Nephron (organoid): ENCODE measurements at regions not wholly inside any gene's neighbourhood (a gene's known extent, or its start where the extent isn't known, plus 50 kb on each side); places are given as distances from the start of the nearest gene placed in this dataset.
A peak's percentile ranks its signal among the peaks of the same experiment; 100 is the strongest.

Experiments
- H3K27ac Mint-ChIP-seq, 3 experiments: 2 replicates each; pipeline ENCODE4 v1.8.0; 2020; ENCODE audit warnings: mixed read lengths in 3 of 3, mild to moderate bottlenecking in 2 of 3, moderate library complexity in 1 of 3
- H3K27me3 Mint-ChIP-seq: 2 replicates; pipeline ENCODE4 v1.8.0; 2021; ENCODE audit warnings: low read depth, mild to moderate bottlenecking, moderate library complexity, mixed read lengths
- H3K36me3 Mint-ChIP-seq: 2 replicates; pipeline ENCODE4 v1.8.0; 2020; ENCODE audit warnings: low read depth, mixed read lengths
- H3K4me1 Mint-ChIP-seq: 2 replicates; pipeline ENCODE4 v1.8.0; 2020; ENCODE audit warnings: mixed read lengths
- H3K4me3 Mint-ChIP-seq, 3 experiments: 2 replicates each; pipeline ENCODE4 v1.8.0; 2020; ENCODE audit warnings: mild to moderate bottlenecking in 3 of 3, mixed read lengths in 3 of 3, moderate library complexity in 2 of 3
- H3K9me3 Mint-ChIP-seq: 2 replicates; pipeline ENCODE4 v1.8.0; 2020; ENCODE audit warnings: mixed read lengths
- TF ChIP-seq, protein P1 (sequence below), 3 experiments: fragments of 200-600 bp; sonication (generic); IDR thresholded peaks; one replicate each; pipeline ENCODE4 v1.5.0; 2021; ENCODE audit warnings: antibody characterized with exemption in 3 of 3; ENCODE audit not compliant: unreplicated experiment in 3 of 3

DNA sequence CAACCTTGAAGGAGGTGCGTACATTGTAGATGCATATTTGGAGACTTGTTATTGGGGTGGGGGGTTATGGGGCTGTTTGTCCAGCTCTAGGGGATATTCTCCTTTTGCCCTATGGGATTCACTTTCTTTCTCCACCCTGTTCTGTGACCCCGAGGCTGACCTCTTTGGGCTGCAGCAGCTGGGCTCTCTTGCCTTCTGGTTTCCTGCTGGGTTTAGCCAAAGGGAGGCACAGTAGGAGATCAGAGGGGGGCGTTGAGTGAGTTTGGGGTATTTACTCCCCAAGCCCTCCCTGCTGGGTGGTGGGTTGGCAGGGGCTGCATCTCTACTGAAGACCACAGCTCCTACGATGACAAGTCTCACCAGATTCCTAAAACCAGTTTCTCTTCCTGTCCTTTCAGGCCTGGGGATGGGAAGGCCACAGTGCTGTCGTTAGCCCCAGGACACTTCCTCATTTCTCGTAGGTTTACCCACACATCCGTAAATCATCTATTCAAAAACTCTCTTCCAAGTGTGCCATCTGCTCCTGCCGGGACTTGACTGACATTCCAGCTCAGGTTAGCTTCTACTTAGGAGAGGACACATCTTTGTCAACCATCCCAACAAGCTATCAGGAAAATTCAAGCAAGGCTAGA, 127.1 kb downstream of the TMEM30B start:
- peaks cover 60% of the 10 kb centered on the region for H3K4me1 Mint-ChIP-seq
- H3K4me3 Mint-ChIP-seq, result peak overlapping the region in 2 of 3 experiments; percentile 9 to 16
- peak overlapping the region; percentile 88 to 95 (median 92) for H3K27ac Mint-ChIP-seq
- H3K36me3 Mint-ChIP-seq, result no peaks in the 10 kb centered on the region
- no peaks in the 10 kb centered on the region for H3K9me3 Mint-ChIP-seq
- no peaks in the 10 kb centered on the region for H3K27me3 Mint-ChIP-seq
- TF ChIP-seq, protein P1, sequence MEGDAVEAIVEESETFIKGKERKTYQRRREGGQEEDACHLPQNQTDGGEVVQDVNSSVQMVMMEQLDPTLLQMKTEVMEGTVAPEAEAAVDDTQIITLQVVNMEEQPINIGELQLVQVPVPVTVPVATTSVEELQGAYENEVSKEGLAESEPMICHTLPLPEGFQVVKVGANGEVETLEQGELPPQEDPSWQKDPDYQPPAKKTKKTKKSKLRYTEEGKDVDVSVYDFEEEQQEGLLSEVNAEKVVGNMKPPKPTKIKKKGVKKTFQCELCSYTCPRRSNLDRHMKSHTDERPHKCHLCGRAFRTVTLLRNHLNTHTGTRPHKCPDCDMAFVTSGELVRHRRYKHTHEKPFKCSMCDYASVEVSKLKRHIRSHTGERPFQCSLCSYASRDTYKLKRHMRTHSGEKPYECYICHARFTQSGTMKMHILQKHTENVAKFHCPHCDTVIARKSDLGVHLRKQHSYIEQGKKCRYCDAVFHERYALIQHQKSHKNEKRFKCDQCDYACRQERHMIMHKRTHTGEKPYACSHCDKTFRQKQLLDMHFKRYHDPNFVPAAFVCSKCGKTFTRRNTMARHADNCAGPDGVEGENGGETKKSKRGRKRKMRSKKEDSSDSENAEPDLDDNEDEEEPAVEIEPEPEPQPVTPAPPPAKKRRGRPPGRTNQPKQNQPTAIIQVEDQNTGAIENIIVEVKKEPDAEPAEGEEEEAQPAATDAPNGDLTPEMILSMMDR (IDR thresholded peaks at IDR 0.05; ENCODE audit: unreplicated experiment in 3 of 3), result no peak

GRCh38 chr14:61153431-61153830, 127.7 kb downstream of the TMEM30B start:
- Mint-ChIP-seq H3K9me3 (no peaks in the 10 kb centered on the region), H3K36me3 (no peaks in the 10 kb centered on the region), H3K27ac (peak overlapping the region; percentile 88 to 95 (median 92)), H3K4me3 (peak overlapping the region in 2 of 3 experiments; percentile 11 to 20), H3K4me1 (peaks cover 65% of the 10 kb centered on the region), H3K27me3 (no peaks in the 10 kb centered on the region)
- TF ChIP-seq, protein P1 (IDR thresholded peaks at IDR 0.05; ENCODE audit: unreplicated experiment in 3 of 3), result no peak

DNA sequence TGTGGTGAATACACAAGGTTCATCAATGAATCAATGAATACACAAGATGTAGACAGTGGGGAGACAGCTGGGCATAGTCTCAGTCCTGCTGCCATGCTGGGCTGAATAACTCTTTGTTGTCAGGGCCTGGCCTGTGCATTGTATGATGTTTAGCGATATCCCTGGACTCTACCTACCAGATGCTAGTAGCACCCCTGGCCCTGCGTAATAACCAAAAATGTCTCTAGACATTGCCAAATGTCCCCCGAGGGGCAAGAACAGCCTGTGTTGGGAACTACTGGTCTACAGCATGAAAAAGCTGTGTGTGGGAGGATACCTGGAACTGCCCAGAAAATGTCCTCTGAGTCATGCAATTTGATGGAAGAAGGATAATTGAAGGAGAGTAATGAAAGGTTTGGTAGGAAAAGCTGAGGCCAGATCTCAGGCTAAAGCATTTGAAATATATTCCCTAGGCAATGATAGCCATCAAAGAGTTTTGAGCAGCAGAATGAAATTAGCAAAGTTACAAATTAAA, 128.2 kb downstream of the TMEM30B start:
- peak overlapping the region; percentile 88 to 95 (median 92) for H3K27ac Mint-ChIP-seq
- TF ChIP-seq, protein P1 (IDR thresholded peaks at IDR 0.05; ENCODE audit: unreplicated experiment in 3 of 3), result no peak
- H3K4me3 Mint-ChIP-seq, result peak overlapping the region in 1 of 3 experiments; percentile 11
- no peaks in the 10 kb centered on the region for H3K36me3 Mint-ChIP-seq
- no peaks in the 10 kb centered on the region for H3K27me3 Mint-ChIP-seq
- H3K9me3 Mint-ChIP-seq, result no peaks in the 10 kb centered on the region
- peaks cover 71% of the 10 kb centered on the region for H3K4me1 Mint-ChIP-seq

DNA sequence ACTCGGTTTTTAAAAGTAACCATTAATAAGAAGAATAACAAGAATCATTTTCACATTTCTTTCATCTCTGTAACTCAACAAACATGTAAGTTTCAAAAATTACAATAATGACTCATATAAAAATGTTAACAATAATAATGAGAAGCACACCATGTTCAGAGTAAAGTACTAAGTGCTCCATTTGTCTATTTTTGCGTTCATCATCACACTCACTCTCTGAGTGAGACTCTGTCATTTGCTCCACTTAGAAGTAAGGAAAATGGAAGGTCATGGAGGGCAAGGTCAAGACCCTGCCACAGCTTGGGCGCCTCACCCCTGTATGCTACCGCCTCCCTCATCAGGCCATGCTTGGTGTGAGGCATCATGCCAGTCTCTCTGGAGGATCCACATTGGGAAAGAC, 129.9 kb downstream of the TMEM30B start:
- H3K27me3 Mint-ChIP-seq, result no peaks in the 10 kb centered on the region
- no peaks in the 10 kb centered on the region for H3K9me3 Mint-ChIP-seq
- peak overlapping the region; percentile 78 to 95 (median 94) for H3K27ac Mint-ChIP-seq
- H3K4me1 Mint-ChIP-seq, result peaks cover 79% of the 10 kb centered on the region
- no peaks in the 10 kb centered on the region for H3K36me3 Mint-ChIP-seq
- TF ChIP-seq, protein P1 (IDR thresholded peaks at IDR 0.05; ENCODE audit: unreplicated experiment in 3 of 3), result no peak
- no peak overlapping the region for H3K4me3 Mint-ChIP-seq

- H3K9me3 Mint-ChIP-seq, result no peaks in the 10 kb centered on the region
- TF ChIP-seq, protein P1 (IDR thresholded peaks at IDR 0.05; ENCODE audit: unreplicated experiment in 3 of 3), result no peak
- no peaks in the 10 kb centered on the region for H3K36me3 Mint-ChIP-seq
- H3K27me3 Mint-ChIP-seq, result no peaks in the 10 kb centered on the region
- H3K4me3 Mint-ChIP-seq, result no peak overlapping the region
- H3K4me1 Mint-ChIP-seq, result peaks cover 83% of the 10 kb centered on the region
- H3K27ac Mint-ChIP-seq, result peak overlapping the region; percentile 78 to 95 (median 94)
These were observed 130.3 kb downstream of the TMEM30B start for GRCh38 chr14:61150851-61151250.

DNA sequence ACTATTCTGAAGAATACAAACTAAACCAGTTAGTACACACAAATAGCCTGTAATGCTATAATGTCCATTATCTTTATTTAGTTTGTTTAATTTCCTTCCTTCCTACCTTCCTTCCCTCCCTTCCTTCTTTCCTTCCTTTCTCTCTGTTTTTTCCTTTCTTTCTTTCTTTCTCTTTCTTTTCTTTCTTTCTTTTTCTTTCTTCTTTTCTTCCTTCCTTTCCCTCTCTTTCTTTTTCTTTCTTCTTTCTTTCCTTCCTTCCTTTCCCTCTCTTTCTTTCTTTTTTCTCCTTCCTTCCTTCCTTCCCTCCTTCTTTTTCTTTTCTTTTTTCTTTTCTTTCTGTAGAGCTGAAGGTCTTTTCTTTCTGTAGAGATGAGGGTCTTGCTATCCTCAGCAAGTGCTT, 131.2 kb downstream of the TMEM30B start:
- no peak overlapping the region for H3K4me3 Mint-ChIP-seq
- TF ChIP-seq, protein P1 (IDR thresholded peaks at IDR 0.05; ENCODE audit: unreplicated experiment in 3 of 3), result no peak

More for the DNA sequence above, 131.2 kb downstream of the TMEM30B start:
- Mint-ChIP-seq H3K4me1 (peaks cover 90% of the 10 kb centered on the region), H3K36me3 (peaks cover 6% of the 10 kb centered on the region), H3K27ac (peak overlapping the region; percentile 95 to 96 (median 96)), H3K27me3 (no peaks in the 10 kb centered on the region), H3K9me3 (peaks cover 6% of the 10 kb centered on the region)
